Myocyte (in vitro differentiated cells): ENCODE measurements at regions not wholly inside any gene's neighbourhood (a gene's known extent, or its start where the extent isn't known, plus 50 kb on each side); places are given as distances from the start of the nearest gene placed in this dataset.
A peak's percentile ranks its signal among the peaks of the same experiment; 100 is the strongest.

Source experiments
- DNase-seq: peaks from one replicate; pipeline ENCODE4 v3.0.0-alpha.2; 2012; ENCODE audit warnings: low read depth

GRCh38 chr9:16307626-16308195 lies 562.8 kb downstream of the BNC2 start:
- DNase-seq = no peak

- DNase-seq = no peak
Measured at GRCh38 chr9:16308645-16309044, 561.8 kb downstream of the BNC2 start.

GRCh38 chr9:16309082-16309468 lies 561.4 kb downstream of the BNC2 start:
- DNase-seq = no peak

GRCh38 chr9:16309469-16310271 lies 560.8 kb downstream of the BNC2 start:
- DNase-seq = no peak

GRCh38 chr9:16310278-16311110 lies 560.0 kb downstream of the BNC2 start:
- no peak for DNase-seq

GRCh38 chr9:16312116-16312515 lies 558.4 kb downstream of the BNC2 start:
- no peak for DNase-seq

GRCh38 chr9:16312962-16313546 lies 557.4 kb downstream of the BNC2 start:
- DNase-seq = no peak

GRCh38 chr9:16314476-16314875 lies 556.0 kb downstream of the BNC2 start:
- no peak for DNase-seq

- no peak for DNase-seq
Measured at GRCh38 chr9:16315720-16316119, 554.8 kb downstream of the BNC2 start.

- DNase-seq = no peak
Measured at GRCh38 chr9:16316456-16316855, 554.0 kb downstream of the BNC2 start.

GRCh38 chr9:16316911-16317817 lies 553.3 kb downstream of the BNC2 start:
- no peak for DNase-seq

- no peak for DNase-seq
Measured at GRCh38 chr9:16318516-16319060, 551.9 kb downstream of the BNC2 start.

GRCh38 chr9:16319646-16320045 lies 550.8 kb downstream of the BNC2 start:
- no peak for DNase-seq

GRCh38 chr9:16320338-16320902 lies 550.0 kb downstream of the BNC2 start:
- DNase-seq = no peak

GRCh38 chr9:16321461-16322119 lies 548.9 kb downstream of the BNC2 start:
- peak; percentile 56 for DNase-seq

- no peak for DNase-seq
Measured at GRCh38 chr9:16322849-16323248, 547.6 kb downstream of the BNC2 start.

GRCh38 chr9:16325966-16326365 lies 544.5 kb downstream of the BNC2 start:
- no peak for DNase-seq

- DNase-seq = no peak
Measured at GRCh38 chr9:16328349-16328748, 542.1 kb downstream of the BNC2 start.

GRCh38 chr9:16329671-16330113 lies 540.8 kb downstream of the BNC2 start:
- peak; percentile 92 for DNase-seq
